ENCODE measurements at regions not wholly inside any gene's neighbourhood (a gene's known extent, or its start where the extent isn't known, plus 50 kb on each side); places are given as distances from the start of the nearest gene placed in this dataset.
"Not testable (repeated sequence)": the region's sequence is repeated elsewhere in the genome, so short reads cannot be mapped to it uniquely, and the experiment has no call there.

GRCh38 chr5:6243706-6244338 lies 134.5 kb downstream of the MED10 start:
- FAIRE-seq: no peak
- no peaks in the 10 kb centered on the region for H3K4me1 ChIP-seq (ENCODE audit: control insufficient read depth, extremely low read depth, insufficient read depth, low read length)

DNA sequence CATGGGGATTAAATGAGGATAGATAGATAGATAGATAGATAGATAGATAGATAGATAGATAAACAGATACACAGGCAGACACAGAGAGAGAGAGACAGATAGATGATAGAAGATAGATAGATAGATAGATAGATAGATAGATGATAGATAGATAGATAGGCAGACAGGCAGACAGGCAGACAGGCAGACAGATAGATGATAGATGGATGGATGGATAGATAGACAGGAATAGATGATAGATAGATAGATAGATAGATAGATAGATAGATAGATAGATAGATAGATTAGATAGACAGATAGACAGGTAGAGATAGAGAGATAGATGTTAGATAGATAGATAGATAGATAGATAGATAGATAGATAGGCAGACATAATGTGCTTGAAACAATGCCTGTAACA lies 137.3 kb downstream of the MED10 start:
- H3K27ac ChIP-seq (ENCODE audit: control insufficient read depth, insufficient read depth, low read length); H4K20me1 ChIP-seq (ENCODE audit: control insufficient read depth, extremely low read depth, insufficient read depth, low read length); DNase-seq (ENCODE audit: low read depth, low spot score); H3K9me1 ChIP-seq (ENCODE audit: control insufficient read depth, extremely low read depth, insufficient read depth, low read length); H3K4me3 ChIP-seq (ENCODE audit: control insufficient read depth in 2 of 3, extremely low read depth in 1 of 3, insufficient read depth in 2 of 3, low read depth in 1 of 3, low read length in 3 of 3); H3K9ac ChIP-seq (ENCODE audit: control insufficient read depth, extremely low read depth, insufficient read depth, low read length); H3K9me3 ChIP-seq (ENCODE audit: control insufficient read depth, low read depth, low read length); H3K27me3 ChIP-seq (ENCODE audit: control insufficient read depth, extremely low read depth, insufficient read depth, low read length); H3K4me2 ChIP-seq (ENCODE audit: control insufficient read depth, extremely low read depth, insufficient read depth, low read depth, low read length); FAIRE-seq; H2AFZ ChIP-seq (ENCODE audit: control insufficient read depth, low read length); H3K36me3 ChIP-seq (ENCODE audit: control insufficient read depth in 2 of 2, extremely low read depth in 1 of 2, insufficient read depth in 2 of 2, low read length in 2 of 2); H3K79me2 ChIP-seq (ENCODE audit: control insufficient read depth, insufficient read depth, low read length); H3K4me1 ChIP-seq (ENCODE audit: control insufficient read depth, extremely low read depth, insufficient read depth, low read length); dilution Hi-C loops (cut with MboI; ENCODE audit: extremely low pct_ligation_motif_present, low sequenced_read_pairs): not testable (repeated sequence)

More at GRCh38 chr5:6243706-6244338, 134.5 kb downstream of the MED10 start:
- dilution Hi-C loops (cut with MboI; ENCODE audit: extremely low pct_ligation_motif_present, low sequenced_read_pairs): no loop called here
- H3K27me3 ChIP-seq (ENCODE audit: control insufficient read depth, extremely low read depth, insufficient read depth, low read length): no peaks in the 10 kb centered on the region
- no peaks in the 10 kb centered on the region for H3K79me2 ChIP-seq (ENCODE audit: control insufficient read depth, insufficient read depth, low read length)
- no peak overlapping the region for H3K4me3 ChIP-seq (ENCODE audit: control insufficient read depth in 2 of 3, extremely low read depth in 1 of 3, insufficient read depth in 2 of 3, low read depth in 1 of 3, low read length in 3 of 3)
- no peaks in the 10 kb centered on the region for H4K20me1 ChIP-seq (ENCODE audit: control insufficient read depth, extremely low read depth, insufficient read depth, low read length)
- no peaks in the 10 kb centered on the region for H3K9me3 ChIP-seq (ENCODE audit: control insufficient read depth, low read depth, low read length)
- no peaks in the 10 kb centered on the region for H3K9me1 ChIP-seq (ENCODE audit: control insufficient read depth, extremely low read depth, insufficient read depth, low read length)
- H3K9ac ChIP-seq (ENCODE audit: control insufficient read depth, extremely low read depth, insufficient read depth, low read length): no peak overlapping the region
- no peak for DNase-seq (ENCODE audit: low read depth, low spot score)
- TF ChIP-seq EZH2 (IDR thresholded peaks at IDR 0.05; ENCODE audit: low read length): no peak
- TF ChIP-seq, protein P1, sequence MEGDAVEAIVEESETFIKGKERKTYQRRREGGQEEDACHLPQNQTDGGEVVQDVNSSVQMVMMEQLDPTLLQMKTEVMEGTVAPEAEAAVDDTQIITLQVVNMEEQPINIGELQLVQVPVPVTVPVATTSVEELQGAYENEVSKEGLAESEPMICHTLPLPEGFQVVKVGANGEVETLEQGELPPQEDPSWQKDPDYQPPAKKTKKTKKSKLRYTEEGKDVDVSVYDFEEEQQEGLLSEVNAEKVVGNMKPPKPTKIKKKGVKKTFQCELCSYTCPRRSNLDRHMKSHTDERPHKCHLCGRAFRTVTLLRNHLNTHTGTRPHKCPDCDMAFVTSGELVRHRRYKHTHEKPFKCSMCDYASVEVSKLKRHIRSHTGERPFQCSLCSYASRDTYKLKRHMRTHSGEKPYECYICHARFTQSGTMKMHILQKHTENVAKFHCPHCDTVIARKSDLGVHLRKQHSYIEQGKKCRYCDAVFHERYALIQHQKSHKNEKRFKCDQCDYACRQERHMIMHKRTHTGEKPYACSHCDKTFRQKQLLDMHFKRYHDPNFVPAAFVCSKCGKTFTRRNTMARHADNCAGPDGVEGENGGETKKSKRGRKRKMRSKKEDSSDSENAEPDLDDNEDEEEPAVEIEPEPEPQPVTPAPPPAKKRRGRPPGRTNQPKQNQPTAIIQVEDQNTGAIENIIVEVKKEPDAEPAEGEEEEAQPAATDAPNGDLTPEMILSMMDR (optimal IDR thresholded peaks at IDR 0.05 in 1 of 3, IDR thresholded peaks at IDR 0.05 in 1 of 3, conservative IDR thresholded peaks at IDR 0.05 in 1 of 3; ENCODE audit: extremely low read depth in 1 of 3, insufficient read depth in 2 of 3, low read length in 3 of 3): no peak
- no peak overlapping the region for H2AFZ ChIP-seq (ENCODE audit: control insufficient read depth, low read length)
- H3K36me3 ChIP-seq (ENCODE audit: control insufficient read depth in 2 of 2, extremely low read depth in 1 of 2, insufficient read depth in 2 of 2, low read length in 2 of 2): no peaks in the 10 kb centered on the region
- no peak overlapping the region for H3K27ac ChIP-seq (ENCODE audit: control insufficient read depth, insufficient read depth, low read length)
- H3K4me2 ChIP-seq (ENCODE audit: control insufficient read depth, extremely low read depth, insufficient read depth, low read depth, low read length): no peak overlapping the region

Data from keratinocyte (primary cell).